Thyroid gland (tissue), 4 donors: ENCODE measurements at regions not wholly inside any gene's neighbourhood (a gene's known extent, or its start where the extent isn't known, plus 50 kb on each side); places are given as distances from the start of the nearest gene placed in this dataset. TPM values are rescaled to one million over a fixed set of nuclear protein-coding genes. Genes with fewer than 3 reads are reported as not detected.
A peak's percentile ranks its signal among the peaks of the same experiment; 100 is the strongest.

Experiments used
- DNase-seq, 2 donors: peaks; one replicate each; pipeline ENCODE4 v3.0.0-alpha.2; 2019
- H3K27ac ChIP-seq, 3 donors: fragments of 200-600 bp; sonication (generic); 1 replicate in 2 of 3; 2 replicates in 1 of 3; pipeline ENCODE4 v1.5.1; 2016 to 2019; ENCODE audit warnings: mild to moderate bottlenecking in 1 of 3, moderate library complexity in 1 of 3
- H3K27me3 ChIP-seq: fragments of 200-600 bp; sonication (generic); one replicate; pipeline ENCODE4 v1.5.1; 2019
- H3K36me3 ChIP-seq, 2 donors: fragments of 200-600 bp; sonication (generic); one replicate each; pipeline ENCODE4 v1.5.1; 2016 to 2019
- H3K4me1 ChIP-seq, 2 donors: fragments of 200-600 bp; sonication (generic); one replicate each; pipeline ENCODE4 v1.5.1; 2017 to 2019
- H3K4me3 ChIP-seq, 3 donors: fragments of 200-600 bp; sonication (generic); replicated peaks in 1 of 3; 1 replicate in 2 of 3; 2 replicates in 1 of 3; pipeline ENCODE4 v1.5.1; 2016; ENCODE audit warnings: mild to moderate bottlenecking in 1 of 3
- H3K9me3 ChIP-seq: fragments of 200-600 bp; sonication (generic); one replicate; pipeline ENCODE4 v1.5.1; 2017
- POLR2A ChIP-seq, 2 donors: fragments of 450-650 bp; IDR thresholded peaks; one replicate each; pipeline ENCODE4 v1.6.1; 2017; ENCODE audit warnings: antibody characterized with exemption in 2 of 2, mild to moderate bottlenecking in 2 of 2, moderate library complexity in 1 of 2
- WGBS, 2 donors: methylation state at CpG; one replicate each; pipeline ENCODE4 v1.1.5; 2017; 5-methylcytosine and 5-hydroxymethylcytosine counted together
- intact Hi-C: fragments of 100-400 bp; cut with DNase I; formaldehyde crosslinking; loops from one replicate; pipeline ENCODE4 v1.15.1; 2023
- microRNA-seq: library from miRNA; unstranded; fragments of <30 nt; microRNA quantifications from one replicate; pipeline ENCODE4, GENCODE V29; 2016
- small RNA-seq: library from RNA; depleted of rRNA; stranded (forward); fragments of <200 nt; gene quantifications from one replicate; pipeline ENCODE3, GENCODE V24; 2016
- TF ChIP-seq, protein P1 (sequence below), 6 experiments: fragments of 200-600 bp in 3 of 6; fragments of 450-650 bp in 3 of 6; sonication (generic) in 3 of 6; IDR thresholded peaks; one replicate each; pipeline ENCODE4 v1.5.1; 2016 to 2019; ENCODE audit warnings: antibody characterized with exemption in 6 of 6, mild to moderate bottlenecking in 2 of 6, inconsistent platforms in 1 of 6, moderate library complexity in 1 of 6

DNA sequence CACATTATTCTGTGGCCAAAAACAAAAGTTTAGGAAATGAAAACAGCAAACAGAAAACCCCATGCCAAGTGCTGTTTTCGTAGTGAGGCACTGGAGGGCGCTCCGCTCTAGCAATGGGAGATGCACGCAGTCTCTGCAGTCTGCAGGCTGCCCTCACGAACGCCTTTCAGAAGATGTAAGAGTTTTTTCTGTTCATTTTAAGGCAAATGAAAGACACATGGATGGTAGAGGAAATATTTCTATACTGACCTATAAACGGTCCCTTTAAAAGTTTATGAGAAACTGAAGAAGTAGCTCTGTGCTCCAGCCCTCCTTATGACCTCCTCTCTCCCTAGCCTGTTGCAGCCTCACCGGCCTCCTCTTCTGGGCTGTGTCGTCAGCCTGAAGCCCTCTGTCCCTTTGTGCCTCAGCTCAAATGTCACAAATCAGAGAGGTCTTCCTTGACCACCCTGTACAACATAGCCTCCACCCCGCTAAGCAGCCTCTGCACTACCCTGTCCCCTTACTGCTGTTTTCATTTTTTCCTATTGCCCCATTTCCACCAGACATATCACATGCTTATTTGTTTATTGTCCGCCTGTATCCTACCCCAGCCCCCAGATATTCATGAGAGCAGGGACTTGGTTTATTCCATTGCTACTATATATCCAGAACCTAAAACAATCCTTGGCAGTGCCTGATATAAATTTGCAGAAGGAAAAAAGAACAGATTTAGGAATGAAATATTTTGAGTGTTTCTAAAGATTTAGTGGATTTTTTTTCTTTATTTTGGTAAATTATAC is 116.4 kb downstream of the TM9SF2 start:
- Histone ChIP-seq H3K4me1 (no peaks in the 10 kb centered on the region), H3K27ac (no peak overlapping the region), H3K4me3 (no peak overlapping the region), H3K9me3 (no peaks in the 10 kb centered on the region), H3K36me3 (no peaks in the 10 kb centered on the region), H3K27me3 (no peaks in the 10 kb centered on the region)
- intact Hi-C loops = no loop called here
- 50 to 51% methylated on average over 11 of the region's 11 CpGs for WGBS, 2 donors
- TF ChIP-seq, protein P1, sequence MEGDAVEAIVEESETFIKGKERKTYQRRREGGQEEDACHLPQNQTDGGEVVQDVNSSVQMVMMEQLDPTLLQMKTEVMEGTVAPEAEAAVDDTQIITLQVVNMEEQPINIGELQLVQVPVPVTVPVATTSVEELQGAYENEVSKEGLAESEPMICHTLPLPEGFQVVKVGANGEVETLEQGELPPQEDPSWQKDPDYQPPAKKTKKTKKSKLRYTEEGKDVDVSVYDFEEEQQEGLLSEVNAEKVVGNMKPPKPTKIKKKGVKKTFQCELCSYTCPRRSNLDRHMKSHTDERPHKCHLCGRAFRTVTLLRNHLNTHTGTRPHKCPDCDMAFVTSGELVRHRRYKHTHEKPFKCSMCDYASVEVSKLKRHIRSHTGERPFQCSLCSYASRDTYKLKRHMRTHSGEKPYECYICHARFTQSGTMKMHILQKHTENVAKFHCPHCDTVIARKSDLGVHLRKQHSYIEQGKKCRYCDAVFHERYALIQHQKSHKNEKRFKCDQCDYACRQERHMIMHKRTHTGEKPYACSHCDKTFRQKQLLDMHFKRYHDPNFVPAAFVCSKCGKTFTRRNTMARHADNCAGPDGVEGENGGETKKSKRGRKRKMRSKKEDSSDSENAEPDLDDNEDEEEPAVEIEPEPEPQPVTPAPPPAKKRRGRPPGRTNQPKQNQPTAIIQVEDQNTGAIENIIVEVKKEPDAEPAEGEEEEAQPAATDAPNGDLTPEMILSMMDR (IDR thresholded peaks at IDR 0.05) = peak in 1 of 6 experiments; percentile 47
- no peak for TF ChIP-seq POLR2A (IDR thresholded peaks at IDR 0.05)
- DNase-seq = peak in 1 of 2 donors; percentile 12

DNA sequence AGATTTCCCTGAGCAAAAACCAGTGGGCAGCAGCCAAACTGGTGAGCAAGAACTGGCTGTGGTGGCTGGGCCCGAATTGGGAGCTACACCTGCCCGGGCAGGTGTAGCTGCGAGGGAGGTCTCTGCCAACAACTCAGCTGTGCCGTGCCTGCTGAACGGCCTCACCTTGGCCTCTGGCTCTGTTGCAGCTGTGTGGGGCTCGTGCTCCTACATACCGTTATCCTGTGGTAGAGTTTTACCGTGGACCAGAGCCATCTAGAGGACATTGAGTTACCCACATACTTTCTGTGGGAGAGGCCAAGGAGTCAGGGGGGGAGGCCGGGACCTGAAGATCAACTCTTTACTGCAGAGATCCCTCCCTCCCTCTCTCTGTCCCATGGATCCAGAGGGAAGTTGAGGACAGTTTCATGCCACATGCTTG is 113.2 kb downstream of the TM9SF2 start:
- H3K36me3 ChIP-seq = no peaks in the 10 kb centered on the region
- intact Hi-C loops = no loop called here
- H3K4me3 ChIP-seq = no peak overlapping the region
- TF ChIP-seq, protein P1 (IDR thresholded peaks at IDR 0.05) = no peak
- TF ChIP-seq POLR2A (IDR thresholded peaks at IDR 0.05) = no peak
- H3K27me3 ChIP-seq = no peaks in the 10 kb centered on the region
- H3K9me3 ChIP-seq = no peaks in the 10 kb centered on the region
- H3K27ac ChIP-seq = no peak overlapping the region
- no peak for DNase-seq
- 54 to 62% methylated on average over 8 to 9 of the region's 9 CpGs for WGBS, 2 donors
- H3K4me1 ChIP-seq = peaks cover 0 to 3% of the 10 kb centered on the region in 2 donors

Small RNAs in the stretch of these regions (microRNA-seq; reads per million reads assigned to microRNA genes)
- not detected for gene MIR4306

Small RNAs in the stretch of these regions (small RNA-seq; reads per million reads assigned to genes)
- gene MIR4306 = not detected
- gene RF00402 = not detected
